Kasumi-1 (cell line): ENCODE measurements at regions not wholly inside any gene's neighbourhood (a gene's known extent, or its start where the extent isn't known, plus 50 kb on each side); places are given as distances from the start of the nearest gene placed in this dataset.
A peak's percentile ranks its signal among the peaks of the same experiment; 100 is the strongest.

ENCODE experiments used
- DNase-seq, 2 experiments: peaks; one replicate each; lab custom pipeline; 2025; lab: John Stamatoyannopoulos, UW

GRCh38 chrX:102067966-102068723 is 57.3 kb upstream of the TCEAL2 start:
- DNase-seq, result peak; percentile 17 to 34

DNA sequence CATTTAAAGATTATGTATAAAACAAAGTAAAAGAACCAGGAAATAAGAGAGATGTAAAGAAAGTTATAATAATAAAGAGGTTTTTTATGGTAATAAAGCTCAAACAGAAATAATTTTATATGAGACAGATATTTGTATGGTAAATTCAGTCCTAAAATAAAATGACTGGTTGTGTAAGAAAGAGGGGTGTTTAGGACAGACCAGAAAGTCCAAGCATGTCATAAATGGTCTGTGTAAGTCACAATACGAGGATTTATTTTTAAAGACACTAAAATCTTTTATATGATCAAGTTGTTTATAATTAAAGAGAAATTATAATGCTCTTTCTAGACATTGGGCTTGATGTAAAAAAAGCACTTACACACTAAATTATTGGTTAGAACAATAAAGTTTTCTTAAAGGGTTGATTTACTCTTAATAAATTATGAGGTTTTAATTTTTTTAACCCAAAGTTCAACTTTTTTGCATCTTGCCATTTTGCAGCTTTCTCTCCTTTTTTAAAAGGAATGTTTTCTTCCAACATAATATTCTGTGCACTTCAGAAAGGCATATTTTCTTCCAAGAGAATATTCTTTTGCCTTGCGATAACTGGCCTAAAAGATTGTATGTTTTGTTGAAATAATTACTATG is 61.9 kb upstream of the TCEAL2 start:
- DNase-seq, result no peak

GRCh38 chrX:102044496-102044895 is 81.0 kb upstream of the TCEAL2 start:
- DNase-seq, result no peak

DNA sequence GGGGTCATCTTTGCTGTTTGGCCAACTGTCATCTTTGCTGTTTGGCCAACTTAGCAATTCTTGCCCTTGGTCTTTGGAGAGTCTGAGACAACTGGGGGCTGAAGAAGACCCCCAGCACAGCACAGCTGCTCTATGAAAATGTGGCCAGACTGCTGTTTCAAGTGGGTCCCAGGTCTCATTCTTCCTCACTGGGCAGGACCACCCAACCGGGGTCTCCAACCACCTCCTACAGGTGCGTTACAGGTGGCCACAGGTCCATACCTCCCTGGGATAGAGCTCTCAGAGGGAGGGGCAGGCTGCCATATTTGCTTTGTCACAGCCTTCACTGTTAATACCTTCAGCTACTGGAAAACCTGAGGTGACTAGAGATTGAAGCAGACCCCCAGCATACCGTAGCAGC is 82.1 kb upstream of the TCEAL2 start:
- no peak for DNase-seq

GRCh38 chrX:102042372-102043325 is 82.8 kb upstream of the TCEAL2 start:
- DNase-seq, result no peak

DNA sequence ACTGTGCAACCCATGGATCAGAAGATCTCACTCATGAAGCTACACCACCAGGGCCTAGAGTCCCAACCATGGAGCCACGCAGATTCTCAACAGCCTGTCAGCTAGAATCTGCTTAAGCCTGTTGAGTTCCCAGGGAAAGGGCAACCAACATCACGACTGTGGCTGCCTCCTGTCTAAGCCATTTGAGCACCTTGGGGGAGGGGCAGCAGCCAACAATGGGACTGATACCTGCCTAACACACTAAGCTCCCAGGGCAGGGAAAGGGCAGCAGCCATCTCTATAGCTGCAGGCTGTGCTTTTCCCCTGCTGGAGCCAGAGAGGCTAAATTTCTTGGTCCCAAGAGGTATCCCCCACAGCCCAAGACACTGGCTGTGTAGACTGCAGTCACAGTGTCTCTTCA is 96.5 kb upstream of the TCEAL2 start:
- no peak for DNase-seq

- DNase-seq, result no peak
These were observed 86.4 kb upstream of the ZMAT1 start for GRCh38 chrX:102018208-102018607.

DNA sequence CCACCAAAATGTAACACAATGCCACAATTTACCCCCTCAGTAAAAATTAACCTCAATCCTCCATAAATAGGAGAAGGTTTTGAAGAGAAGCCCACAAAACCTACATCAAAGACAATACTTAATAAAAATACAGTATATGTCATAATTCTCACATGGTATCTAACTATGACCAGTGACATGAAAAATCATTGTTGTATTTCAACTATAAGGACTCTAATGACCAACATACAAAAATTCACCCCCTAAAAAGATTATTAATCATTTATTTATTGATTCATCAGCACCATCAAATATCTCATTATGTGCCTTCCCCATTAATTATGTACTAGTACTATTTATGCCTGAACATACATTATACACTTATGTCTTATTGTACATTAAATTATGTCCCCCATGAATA is 77.1 kb upstream of the ZMAT1 start:
- DNase-seq, result no peak

- no peak for DNase-seq
These were observed 68.1 kb upstream of the ZMAT1 start for GRCh38 chrX:101999644-102000539.

- DNase-seq, result no peak
These were observed 61.5 kb upstream of the ZMAT1 start for GRCh38 chrX:101993335-101993734.

DNA sequence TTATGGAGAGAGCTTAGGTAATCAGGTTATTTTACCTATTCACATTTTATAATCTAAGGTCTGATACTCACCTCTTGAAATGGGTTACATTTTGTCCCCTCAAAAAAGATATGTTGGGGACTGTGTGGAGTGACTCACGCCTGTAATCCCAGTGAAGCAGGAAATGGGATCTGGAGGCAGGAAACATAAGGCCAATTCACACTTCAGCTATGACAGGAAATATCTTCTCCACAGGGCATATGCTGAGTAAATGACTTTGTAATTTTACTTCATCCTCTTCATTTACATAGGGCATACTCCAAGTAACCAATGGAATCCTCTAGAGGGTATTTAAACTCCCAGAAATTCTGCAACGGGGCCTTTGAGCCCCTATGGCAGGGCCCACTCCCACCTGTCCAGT is 54.8 kb upstream of the ZMAT1 start:
- DNase-seq, result peak; percentile 0 to 10
